ENCODE measurements at regions not wholly inside any gene's neighbourhood (a gene's known extent, or its start where the extent isn't known, plus 50 kb on each side); places are given as distances from the start of the nearest gene placed in this dataset.

GRCh38 chr7:9264395-9264794, 831.0 kb downstream of the NXPH1 start:
- Histone ChIP-seq H3K9me3 (ENCODE audit: low read length) (peaks cover 6% of the 10 kb centered on the region), H2AFZ (ENCODE audit: low read depth, low read length) (no peak overlapping the region), H3K36me3 (ENCODE audit: insufficient read depth, low read length) (no peaks in the 10 kb centered on the region), H3K27me3 (ENCODE audit: insufficient read depth, low read depth, low read length) (no peaks in the 10 kb centered on the region), H3K27ac (ENCODE audit: low read length) (no peak overlapping the region), H3K4me2 (ENCODE audit: low read length) (no peak overlapping the region), H4K20me1 (ENCODE audit: insufficient read depth) (no peaks in the 10 kb centered on the region), H3K9me2 (ENCODE audit: insufficient read depth, low read length) (no peaks in the 10 kb centered on the region), H3K79me2 (replicated peaks; ENCODE audit: insufficient read depth, low read length) (no peaks in the 10 kb centered on the region), H3K4me3 (ENCODE audit: low read length) (no peak overlapping the region), H3F3A (ENCODE audit: insufficient read depth, low read length, poor library complexity, severe bottlenecking) (no peaks in the 10 kb centered on the region), H3K9ac (ENCODE audit: low read length) (no peak overlapping the region)
- TF ChIP-seq POLR2AphosphoS5 (IDR thresholded peaks at IDR 0.05): no peak
- no peak for TF ChIP-seq EP300 (conservative IDR thresholded peaks at IDR 0.05; ENCODE audit: poor library complexity, severe bottlenecking)
- no peak for TF ChIP-seq RAD21 (conservative IDR thresholded peaks at IDR 0.05)
- TF ChIP-seq, protein P1, sequence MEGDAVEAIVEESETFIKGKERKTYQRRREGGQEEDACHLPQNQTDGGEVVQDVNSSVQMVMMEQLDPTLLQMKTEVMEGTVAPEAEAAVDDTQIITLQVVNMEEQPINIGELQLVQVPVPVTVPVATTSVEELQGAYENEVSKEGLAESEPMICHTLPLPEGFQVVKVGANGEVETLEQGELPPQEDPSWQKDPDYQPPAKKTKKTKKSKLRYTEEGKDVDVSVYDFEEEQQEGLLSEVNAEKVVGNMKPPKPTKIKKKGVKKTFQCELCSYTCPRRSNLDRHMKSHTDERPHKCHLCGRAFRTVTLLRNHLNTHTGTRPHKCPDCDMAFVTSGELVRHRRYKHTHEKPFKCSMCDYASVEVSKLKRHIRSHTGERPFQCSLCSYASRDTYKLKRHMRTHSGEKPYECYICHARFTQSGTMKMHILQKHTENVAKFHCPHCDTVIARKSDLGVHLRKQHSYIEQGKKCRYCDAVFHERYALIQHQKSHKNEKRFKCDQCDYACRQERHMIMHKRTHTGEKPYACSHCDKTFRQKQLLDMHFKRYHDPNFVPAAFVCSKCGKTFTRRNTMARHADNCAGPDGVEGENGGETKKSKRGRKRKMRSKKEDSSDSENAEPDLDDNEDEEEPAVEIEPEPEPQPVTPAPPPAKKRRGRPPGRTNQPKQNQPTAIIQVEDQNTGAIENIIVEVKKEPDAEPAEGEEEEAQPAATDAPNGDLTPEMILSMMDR (IDR thresholded peaks at IDR 0.05; ENCODE audit: poor library complexity, severe bottlenecking): no peak
- TF ChIP-seq EZH2 (IDR thresholded peaks at IDR 0.05; ENCODE audit: borderline replicate concordance, insufficient read depth, low read length, poor library complexity, severe bottlenecking): no peak
- TF ChIP-seq MXI1 (conservative IDR thresholded peaks at IDR 0.05; ENCODE audit: poor library complexity, severe bottlenecking): no peak
- no peak for TF ChIP-seq SMC3 (conservative IDR thresholded peaks at IDR 0.05; ENCODE audit: poor library complexity)
- TF ChIP-seq, protein P2, sequence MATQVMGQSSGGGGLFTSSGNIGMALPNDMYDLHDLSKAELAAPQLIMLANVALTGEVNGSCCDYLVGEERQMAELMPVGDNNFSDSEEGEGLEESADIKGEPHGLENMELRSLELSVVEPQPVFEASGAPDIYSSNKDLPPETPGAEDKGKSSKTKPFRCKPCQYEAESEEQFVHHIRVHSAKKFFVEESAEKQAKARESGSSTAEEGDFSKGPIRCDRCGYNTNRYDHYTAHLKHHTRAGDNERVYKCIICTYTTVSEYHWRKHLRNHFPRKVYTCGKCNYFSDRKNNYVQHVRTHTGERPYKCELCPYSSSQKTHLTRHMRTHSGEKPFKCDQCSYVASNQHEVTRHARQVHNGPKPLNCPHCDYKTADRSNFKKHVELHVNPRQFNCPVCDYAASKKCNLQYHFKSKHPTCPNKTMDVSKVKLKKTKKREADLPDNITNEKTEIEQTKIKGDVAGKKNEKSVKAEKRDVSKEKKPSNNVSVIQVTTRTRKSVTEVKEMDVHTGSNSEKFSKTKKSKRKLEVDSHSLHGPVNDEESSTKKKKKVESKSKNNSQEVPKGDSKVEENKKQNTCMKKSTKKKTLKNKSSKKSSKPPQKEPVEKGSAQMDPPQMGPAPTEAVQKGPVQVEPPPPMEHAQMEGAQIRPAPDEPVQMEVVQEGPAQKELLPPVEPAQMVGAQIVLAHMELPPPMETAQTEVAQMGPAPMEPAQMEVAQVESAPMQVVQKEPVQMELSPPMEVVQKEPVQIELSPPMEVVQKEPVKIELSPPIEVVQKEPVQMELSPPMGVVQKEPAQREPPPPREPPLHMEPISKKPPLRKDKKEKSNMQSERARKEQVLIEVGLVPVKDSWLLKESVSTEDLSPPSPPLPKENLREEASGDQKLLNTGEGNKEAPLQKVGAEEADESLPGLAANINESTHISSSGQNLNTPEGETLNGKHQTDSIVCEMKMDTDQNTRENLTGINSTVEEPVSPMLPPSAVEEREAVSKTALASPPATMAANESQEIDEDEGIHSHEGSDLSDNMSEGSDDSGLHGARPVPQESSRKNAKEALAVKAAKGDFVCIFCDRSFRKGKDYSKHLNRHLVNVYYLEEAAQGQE (IDR thresholded peaks at IDR 0.05; ENCODE audit: borderline replicate concordance): no peak
- no peak for TF ChIP-seq TAF1 (IDR thresholded peaks at IDR 0.05; ENCODE audit: low read depth)

- H3K9me2 ChIP-seq (ENCODE audit: insufficient read depth, low read length): no peaks in the 10 kb centered on the region
- no peaks in the 10 kb centered on the region for H3F3A ChIP-seq (ENCODE audit: insufficient read depth, low read length, poor library complexity, severe bottlenecking)
- no peaks in the 10 kb centered on the region for H4K20me1 ChIP-seq (ENCODE audit: insufficient read depth)
- no peaks in the 10 kb centered on the region for H3K9me3 ChIP-seq (ENCODE audit: low read length)
- H2AFZ ChIP-seq (ENCODE audit: low read depth, low read length): no peak overlapping the region
- no peaks in the 10 kb centered on the region for H3K27me3 ChIP-seq (ENCODE audit: insufficient read depth, low read depth, low read length)
- no peaks in the 10 kb centered on the region for H3K36me3 ChIP-seq (ENCODE audit: insufficient read depth, low read length)
- no peaks in the 10 kb centered on the region for H3K79me2 ChIP-seq (replicated peaks; ENCODE audit: insufficient read depth, low read length)
- no peak overlapping the region for H3K27ac ChIP-seq (ENCODE audit: low read length)
- no peak overlapping the region for H3K9ac ChIP-seq (ENCODE audit: low read length)
- H3K4me3 ChIP-seq (ENCODE audit: low read length): no peak overlapping the region
- no peak overlapping the region for H3K4me2 ChIP-seq (ENCODE audit: low read length)
- TF ChIP-seq EZH2 (IDR thresholded peaks at IDR 0.05; ENCODE audit: borderline replicate concordance, insufficient read depth, low read length, poor library complexity, severe bottlenecking): no peak
- no peak for TF ChIP-seq RAD21 (conservative IDR thresholded peaks at IDR 0.05)
- TF ChIP-seq, protein P2 (IDR thresholded peaks at IDR 0.05; ENCODE audit: borderline replicate concordance): no peak
- no peak for TF ChIP-seq SMC3 (conservative IDR thresholded peaks at IDR 0.05; ENCODE audit: poor library complexity)
- no peak for TF ChIP-seq EP300 (conservative IDR thresholded peaks at IDR 0.05; ENCODE audit: poor library complexity, severe bottlenecking)
- no peak for TF ChIP-seq MXI1 (conservative IDR thresholded peaks at IDR 0.05; ENCODE audit: poor library complexity, severe bottlenecking)
- no peak for TF ChIP-seq TAF1 (IDR thresholded peaks at IDR 0.05; ENCODE audit: low read depth)
- no peak for TF ChIP-seq POLR2AphosphoS5 (IDR thresholded peaks at IDR 0.05)
- TF ChIP-seq, protein P1 (IDR thresholded peaks at IDR 0.05; ENCODE audit: poor library complexity, severe bottlenecking): no peak
Measured at GRCh38 chr7:9280088-9280487, 846.7 kb downstream of the NXPH1 start.

Data from neural cell (in vitro differentiated cells).